Epithelial cell of proximal tubule (primary cell): ENCODE measurements at regions not wholly inside any gene's neighbourhood (a gene's known extent, or its start where the extent isn't known, plus 50 kb on each side); places are given as distances from the start of the nearest gene placed in this dataset.

Source experiments
- DNase-seq: peaks from one replicate; pipeline ENCODE4 v3.0.0-alpha.2; 2011; ENCODE audit warnings: low read depth
- H3K4me3 ChIP-seq: 2 replicates; pipeline ENCODE4 v1.5.1; 2011; ENCODE audit warnings: low read depth, mild to moderate bottlenecking, low read length
- CTCF ChIP-seq: conservative IDR thresholded peaks from 2 replicates; pipeline ENCODE4 v1.5.1; 2012; ENCODE audit warnings: low read depth, mild to moderate bottlenecking, low read length

- peak; percentile 64 for DNase-seq
- H3K4me3 ChIP-seq, result no peak overlapping the region
- TF ChIP-seq CTCF, result no peak
These were observed 261.0 kb downstream of the DACT1 start for GRCh38 chr14:58898655-58899316.

GRCh38 chr14:58899317-58899713, 261.6 kb downstream of the DACT1 start:
- TF ChIP-seq CTCF, result no peak
- H3K4me3 ChIP-seq, result no peak overlapping the region
- no peak for DNase-seq

- DNase-seq, result no peak
- no peak for TF ChIP-seq CTCF
- H3K4me3 ChIP-seq, result no peak overlapping the region
These were observed 264.1 kb downstream of the DACT1 start for GRCh38 chr14:58901826-58902225.

GRCh38 chr14:58904776-58905175, 267.0 kb downstream of the DACT1 start:
- H3K4me3 ChIP-seq, result no peak overlapping the region
- TF ChIP-seq CTCF, result no peak
- DNase-seq, result no peak

- DNase-seq, result no peak
- TF ChIP-seq CTCF, result no peak
- H3K4me3 ChIP-seq, result no peak overlapping the region
These were observed 270.0 kb downstream of the DACT1 start for GRCh38 chr14:58907803-58908202.

- H3K4me3 ChIP-seq, result no peak overlapping the region
- TF ChIP-seq CTCF, result no peak
- DNase-seq, result no peak
These were observed 274.5 kb downstream of the DACT1 start for GRCh38 chr14:58912287-58912686.

- no peak overlapping the region for H3K4me3 ChIP-seq
- DNase-seq, result no peak
- TF ChIP-seq CTCF, result no peak
These were observed 275.2 kb downstream of the DACT1 start for GRCh38 chr14:58912799-58913432.
